ENCODE measurements at regions not wholly inside any gene's neighbourhood (a gene's known extent, or its start where the extent isn't known, plus 50 kb on each side); places are given as distances from the start of the nearest gene placed in this dataset.

GRCh38 chr2:220077488-220077887, 450.1 kb downstream of the SLC4A3 start (continued):
- TF ChIP-seq EP300 (IDR thresholded peaks at IDR 0.05; ENCODE audit: low read length) (no peak), FOXK2 (conservative IDR thresholded peaks at IDR 0.05 in 1 of 2, IDR thresholded peaks at IDR 0.05 in 1 of 2; ENCODE audit: low read depth in 2 of 2) (no peak), PPARD (CRISPR knock-in tag; IDR thresholded peaks at IDR 0.05) (no peak), MYNN (IDR thresholded peaks at IDR 0.05) (no peak), MYNN (CRISPR knock-in tag; IDR thresholded peaks at IDR 0.05) (no peak)

GRCh38 chr2:220078439-220078838, 451.0 kb downstream of the SLC4A3 start:
- no peak for ATAC-seq
- no TSS peak for BruUV-seq (replicated peaks)
- TF ChIP-seq REST (IDR thresholded peaks at IDR 0.05; ENCODE audit: borderline replicate concordance) (no peak), REST (CRISPR knock-in tag; IDR thresholded peaks at IDR 0.05; ENCODE audit: low read depth) (no peak), CHD2 (IDR thresholded peaks at IDR 0.05; ENCODE audit: low read depth, low read length) (no peak), NFRKB (IDR thresholded peaks at IDR 0.05; ENCODE audit: low read depth) (no peak), PHF20 (IDR thresholded peaks at IDR 0.05; ENCODE audit: partially characterized antibody) (no peak), FOSL1 (tag; conservative IDR thresholded peaks at IDR 0.05) (no peak), ZNF436 (CRISPR knock-in tag; IDR thresholded peaks at IDR 0.05) (no peak), ZNF740 (CRISPR knock-in tag; IDR thresholded peaks at IDR 0.05) (no peak), ZNF740 (tag; IDR thresholded peaks at IDR 0.05) (no peak), PHB (CRISPR knock-in tag; IDR thresholded peaks at IDR 0.05) (no peak)

More at GRCh38 chr2:220078439-220078838, 451.0 kb downstream of the SLC4A3 start:
- CTCF ChIA-PET (ENCODE audit: low intra/inter-chr PET ratio): no interaction called here
- H3K79me2 ChIP-seq (ENCODE audit: control insufficient read depth, insufficient read depth, low read length): no peaks in the 10 kb centered on the region
- DNase-seq (ENCODE audit: extremely low read depth in 1 of 4, low spot score in 3 of 4) (no peak), FAIRE-seq (no peak)
- 0% methylated on average over 1 of the region's 2 CpGs for WGBS (ENCODE audit: insufficient coverage, low coverage, missing lambda C conversion rate)
- in situ Hi-C loops (cut with MboI) (no loop called here), intact Hi-C loops (cut with micrococcal nuclease) (no loop called here)
- H3K9ac ChIP-seq (ENCODE audit: insufficient read depth in 1 of 2, low read depth in 2 of 2, low read length in 2 of 2): no peak overlapping the region
- no peaks in the 10 kb centered on the region for H3K27me3 ChIP-seq (ENCODE audit: control insufficient read depth in 2 of 2, insufficient read depth in 2 of 2, low read length in 2 of 2)
- H3K9me3 ChIP-seq (replicated peaks; ENCODE audit: control insufficient read depth, insufficient read depth, low read depth, low read length): no peaks in the 10 kb centered on the region
- no peak overlapping the region for H2AFZ ChIP-seq (ENCODE audit: low read depth, low read length)
- H3K4me1 ChIP-seq (replicated peaks in 1 of 2; ENCODE audit: control insufficient read depth in 2 of 2, insufficient read depth in 2 of 2, low read length in 2 of 2): no peaks in the 10 kb centered on the region
- H4K20me1 ChIP-seq (replicated peaks; ENCODE audit: control insufficient read depth, insufficient read depth, low read length): no peaks in the 10 kb centered on the region
- H3K27ac ChIP-seq (ENCODE audit: extremely low read depth, low read depth, low read length): no peak overlapping the region
- no peak overlapping the region for H3K4me3 ChIP-seq
- H3K9me1 ChIP-seq (ENCODE audit: control insufficient read depth, insufficient read depth, low read length): no peaks in the 10 kb centered on the region
- no peaks in the 10 kb centered on the region for H3K36me3 ChIP-seq (ENCODE audit: control insufficient read depth, insufficient read depth, low read length)
- no peak overlapping the region for H3K4me2 ChIP-seq (ENCODE audit: insufficient read depth, low read length)
- POLR2A ChIA-PET: no interaction called here

Data from K562 (cell line).